AG09309 (cell line): ENCODE measurements at regions not wholly inside any gene's neighbourhood (a gene's known extent, or its start where the extent isn't known, plus 50 kb on each side); places are given as distances from the start of the nearest gene placed in this dataset.

Source experiments
- DNase-seq: peaks from one replicate; pipeline ENCODE4 v3.0.0-alpha.2; 2010; ENCODE audit warnings: low read depth
- H3K4me3 ChIP-seq: 2 replicates; pipeline ENCODE4 v1.5.1; 2011; ENCODE audit warnings: mild to moderate bottlenecking, low read depth, low read length, moderate library complexity; ENCODE audit not compliant: control insufficient read depth
- CTCF ChIP-seq: IDR thresholded peaks from 2 replicates; pipeline ENCODE4 v1.5.1; 2011; ENCODE audit warnings: mild to moderate bottlenecking, low read depth, low read length, inconsistent platforms; ENCODE audit not compliant: insufficient read depth, control insufficient read depth; ENCODE audit errors: missing control alignments

DNA sequence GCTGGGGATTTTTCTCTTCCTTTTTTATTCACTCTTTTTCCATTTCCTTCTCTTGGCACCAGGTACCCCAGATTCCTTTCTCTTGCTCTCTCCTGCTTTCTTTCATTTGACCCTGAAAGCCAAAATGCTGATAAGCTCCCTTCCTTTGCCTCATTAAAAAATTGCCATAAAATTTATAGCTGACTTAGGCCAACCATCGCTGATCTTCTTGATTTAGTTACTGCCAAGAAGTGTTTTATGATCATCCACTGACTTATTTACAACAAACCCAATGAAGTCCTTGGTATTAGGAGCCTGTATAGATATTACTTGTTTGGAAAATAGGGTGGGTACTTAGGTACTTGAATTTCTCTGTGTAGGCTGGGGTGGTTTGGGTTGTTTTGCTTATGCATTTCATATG lies 173.2 kb upstream of the PHYHIPL start:
- TF ChIP-seq CTCF, result no peak
- DNase-seq, result no peak

DNA sequence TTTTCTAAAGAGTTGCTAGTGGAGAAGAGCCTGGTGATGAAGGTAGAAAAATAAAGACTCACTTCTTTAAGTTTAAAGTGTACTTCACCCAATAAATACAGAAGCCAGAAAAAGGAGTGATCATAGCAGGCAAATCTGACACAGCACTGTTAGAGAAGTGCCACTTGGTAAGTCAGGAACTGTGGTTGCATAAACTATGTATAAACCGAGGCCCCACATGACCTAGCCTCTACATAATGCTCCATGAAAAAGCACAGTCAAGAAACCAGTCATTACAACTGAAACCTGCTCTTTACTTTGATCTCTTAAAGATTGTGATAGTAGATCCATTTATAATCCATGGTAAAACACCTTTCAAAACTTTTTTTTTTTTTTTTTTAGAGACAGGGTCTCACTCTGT lies 172.1 kb upstream of the PHYHIPL start:
- no peak for DNase-seq
- no peak for TF ChIP-seq CTCF
- no peak overlapping the region for H3K4me3 ChIP-seq

More for the DNA sequence above, 173.2 kb upstream of the PHYHIPL start:
- no peak overlapping the region for H3K4me3 ChIP-seq

DNA sequence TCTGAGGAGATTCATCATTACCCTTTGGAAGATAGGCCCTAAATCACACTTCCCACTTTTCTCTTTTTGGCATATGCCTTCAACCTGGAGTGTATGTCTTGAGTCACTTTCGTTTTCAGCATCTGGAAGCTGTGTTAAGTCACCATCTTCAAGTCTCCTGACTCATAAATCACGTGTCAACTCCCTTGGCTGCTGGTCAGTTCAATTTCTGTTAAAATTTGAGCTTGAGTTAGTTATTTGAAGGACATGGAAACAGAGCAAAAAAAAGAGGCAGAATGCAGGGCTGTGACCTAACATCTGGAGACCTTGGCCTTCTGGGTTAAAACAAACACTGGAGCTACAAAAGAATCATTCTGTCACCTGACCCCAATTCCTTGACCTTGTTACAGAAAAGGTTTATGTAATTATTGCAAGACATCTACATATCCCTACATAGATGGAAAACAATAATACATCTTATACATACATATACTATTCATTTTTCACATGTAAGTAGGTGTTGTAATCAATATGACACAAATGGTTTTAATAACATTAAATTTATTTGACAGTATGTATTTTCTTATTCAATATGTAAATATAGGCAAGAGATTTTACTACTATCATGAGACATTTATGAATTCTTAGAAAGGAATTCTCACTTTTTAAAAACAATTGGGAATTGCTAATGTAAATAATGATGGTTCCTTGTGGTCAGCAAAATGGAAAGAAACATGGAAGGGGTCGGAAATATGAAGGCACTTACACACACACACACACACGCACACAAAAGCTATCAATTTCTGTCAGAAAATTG lies 169.7 kb upstream of the PHYHIPL start:
- TF ChIP-seq CTCF, result no peak
- no peak overlapping the region for H3K4me3 ChIP-seq
- peak; percentile 38 for DNase-seq

DNA sequence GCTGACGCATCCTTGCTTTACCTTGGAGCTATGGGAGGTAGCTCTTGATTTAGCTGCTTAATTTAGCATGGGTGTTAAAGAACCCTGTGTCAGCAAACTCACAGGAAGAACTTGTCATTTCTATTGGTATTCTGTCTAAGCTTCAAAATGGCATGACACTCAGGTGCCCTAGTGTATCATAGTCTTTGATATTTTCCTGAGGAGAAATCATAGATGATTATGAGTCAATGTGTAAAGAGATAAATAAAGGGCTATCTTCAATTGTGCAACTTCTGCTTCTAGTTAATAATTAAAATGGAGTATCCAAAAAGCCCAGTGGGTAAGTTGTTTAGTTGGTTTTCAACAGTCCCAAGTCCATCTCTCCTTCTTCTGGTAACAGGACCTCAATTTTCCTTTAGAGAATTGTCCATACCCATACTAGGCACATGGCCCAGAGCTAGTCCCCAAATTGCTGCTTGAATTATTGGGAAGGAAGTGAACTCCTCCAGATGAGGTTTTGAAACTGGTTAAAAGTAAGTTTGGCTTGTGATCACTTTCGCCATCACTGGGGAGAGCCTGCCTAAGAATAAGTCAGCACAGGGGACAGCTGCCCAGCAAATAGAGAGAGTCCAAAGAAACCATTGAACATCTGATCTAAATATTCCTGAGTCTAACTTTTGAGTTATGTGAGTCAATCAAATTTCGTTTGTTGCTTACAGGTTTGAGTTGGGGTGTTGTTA lies 169.0 kb upstream of the PHYHIPL start:
- no peak for TF ChIP-seq CTCF
- H3K4me3 ChIP-seq, result no peak overlapping the region
- DNase-seq, result no peak

DNA sequence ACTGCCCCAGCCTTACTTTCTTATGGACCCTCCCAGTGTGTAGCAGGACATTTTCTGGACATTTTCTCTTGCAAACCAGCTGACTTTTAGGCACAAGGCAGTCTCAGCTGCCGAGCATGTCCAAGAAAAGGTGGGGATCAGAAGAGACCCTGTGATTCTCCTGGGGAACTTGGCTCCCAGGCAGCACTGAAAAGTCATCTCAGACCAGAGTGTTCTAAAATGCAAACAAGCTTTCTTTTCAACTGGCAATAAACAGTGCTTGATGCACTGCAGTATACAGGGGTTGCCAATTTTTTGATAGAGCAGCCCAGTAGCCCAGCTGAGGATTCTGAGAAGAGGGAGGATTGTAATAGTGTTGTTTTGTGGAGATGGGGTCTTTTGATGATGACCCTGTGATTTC lies 168.0 kb upstream of the PHYHIPL start:
- no peak for TF ChIP-seq CTCF
- no peak overlapping the region for H3K4me3 ChIP-seq
- no peak for DNase-seq

DNA sequence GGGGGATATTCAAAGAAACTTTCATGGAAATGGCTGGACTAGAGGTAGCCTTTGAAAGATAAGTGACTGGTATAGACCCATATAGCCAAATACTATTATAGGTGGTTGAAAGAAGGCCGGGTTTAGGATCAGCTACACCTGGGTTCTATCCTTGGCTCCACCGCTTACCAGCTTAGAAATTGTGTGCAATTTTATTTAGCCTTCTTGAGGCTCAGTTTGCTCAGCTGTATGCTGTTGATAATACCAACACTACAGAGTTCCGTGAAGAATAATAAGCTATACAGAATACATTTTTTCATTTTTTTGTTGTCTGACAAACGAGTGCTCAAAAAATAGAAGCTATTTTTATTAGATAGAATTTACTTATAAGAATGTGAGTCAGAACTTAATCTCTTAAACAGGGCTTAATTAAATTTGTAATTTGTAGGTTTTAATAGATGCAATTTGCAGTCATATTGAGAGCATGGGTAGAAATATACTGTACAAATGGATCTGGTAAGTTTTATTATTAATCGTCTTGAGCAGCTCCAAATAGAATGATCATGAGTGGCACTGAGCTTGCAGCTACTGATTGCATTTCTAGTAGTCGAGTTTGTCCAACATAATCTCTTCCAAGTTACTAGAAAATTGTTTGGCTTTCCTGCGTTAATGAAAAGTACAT lies 164.3 kb upstream of the PHYHIPL start:
- H3K4me3 ChIP-seq, result no peak overlapping the region
- TF ChIP-seq CTCF, result no peak
- no peak for DNase-seq
